ENCODE measurements at regions not wholly inside any gene's neighbourhood (a gene's known extent, or its start where the extent isn't known, plus 50 kb on each side); places are given as distances from the start of the nearest gene placed in this dataset.

DNA sequence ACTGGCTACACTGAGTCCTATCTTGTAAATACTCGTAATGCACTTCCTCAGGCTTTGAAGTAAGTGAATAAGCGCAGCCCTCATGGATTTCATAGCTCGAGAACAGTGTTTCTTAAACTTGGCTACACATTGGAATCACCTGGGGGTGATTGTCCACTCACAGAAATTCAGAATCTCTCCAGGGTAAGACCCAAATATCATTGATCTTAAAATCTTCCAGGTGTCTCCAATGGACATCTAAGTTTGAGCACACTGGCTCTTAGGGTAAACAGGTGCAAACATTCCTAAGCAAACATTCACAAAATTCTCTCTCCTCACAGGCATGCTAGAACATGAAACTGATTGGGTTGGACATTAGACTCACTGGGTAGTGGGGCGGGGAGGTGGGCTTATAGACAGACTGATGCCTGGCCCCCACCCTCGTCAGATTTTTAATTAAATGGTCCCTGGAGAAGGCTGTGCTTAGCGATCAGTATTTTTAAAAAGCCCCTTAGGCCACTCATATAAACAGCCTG is 279.7 kb upstream of the TBL1XR1 start:
- Histone ChIP-seq H3K9me3 (no peaks in the 10 kb centered on the region), H3K4me1 (peaks cover 10% of the 10 kb centered on the region), H3K27ac (no peak overlapping the region)

DNA sequence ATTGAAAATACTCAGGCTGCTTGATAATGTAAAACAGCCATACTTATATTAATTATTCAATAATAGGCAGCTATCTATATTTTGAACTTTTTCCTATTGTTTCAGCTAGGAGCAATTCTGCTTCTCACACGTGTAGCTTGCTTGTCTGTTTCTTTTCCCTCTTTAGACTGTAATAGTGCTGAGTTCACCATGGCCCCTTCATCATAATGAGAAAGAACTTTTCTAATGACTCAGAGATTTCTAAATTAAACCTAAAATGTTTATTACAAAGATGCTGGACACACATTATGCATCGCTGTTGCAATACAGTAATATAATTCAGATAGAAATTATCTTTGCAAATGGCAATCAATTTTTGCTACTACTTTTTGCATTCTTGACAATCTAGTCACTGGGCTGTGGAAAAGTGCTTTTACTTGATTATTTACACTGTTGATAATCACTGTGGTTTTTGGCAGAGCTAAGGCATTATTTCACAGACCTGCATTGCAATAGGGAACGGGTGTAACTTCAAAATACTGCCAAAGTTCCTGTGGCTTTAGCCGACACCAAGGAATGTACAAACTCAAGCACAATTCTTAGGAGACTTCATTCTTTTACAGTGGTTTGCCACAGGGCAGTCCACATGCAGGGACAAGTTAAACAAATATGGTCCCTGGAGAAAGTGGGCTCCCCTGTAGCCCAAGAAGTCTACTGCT is 281.0 kb upstream of the TBL1XR1 start:
- DNase-seq (no peak), ATAC-seq (peak; percentile 79 to 86 (median 81))
- Histone ChIP-seq H3K4me3 (no peak overlapping the region), H3K27me3 (ENCODE audit: insufficient read depth in 3 of 3, low read length in 2 of 3) (no peaks in the 10 kb centered on the region), H3K27ac (no peak overlapping the region), H3K36me3 (ENCODE audit: insufficient read depth in 1 of 2, low read depth in 1 of 2) (no peaks in the 10 kb centered on the region), H3K9me3 (no peaks in the 10 kb centered on the region), H3K4me1 (peaks cover 6% of the 10 kb centered on the region)
- intact Hi-C loops (cut with DNase I), result no loop called here
- TF ChIP-seq, protein P1, sequence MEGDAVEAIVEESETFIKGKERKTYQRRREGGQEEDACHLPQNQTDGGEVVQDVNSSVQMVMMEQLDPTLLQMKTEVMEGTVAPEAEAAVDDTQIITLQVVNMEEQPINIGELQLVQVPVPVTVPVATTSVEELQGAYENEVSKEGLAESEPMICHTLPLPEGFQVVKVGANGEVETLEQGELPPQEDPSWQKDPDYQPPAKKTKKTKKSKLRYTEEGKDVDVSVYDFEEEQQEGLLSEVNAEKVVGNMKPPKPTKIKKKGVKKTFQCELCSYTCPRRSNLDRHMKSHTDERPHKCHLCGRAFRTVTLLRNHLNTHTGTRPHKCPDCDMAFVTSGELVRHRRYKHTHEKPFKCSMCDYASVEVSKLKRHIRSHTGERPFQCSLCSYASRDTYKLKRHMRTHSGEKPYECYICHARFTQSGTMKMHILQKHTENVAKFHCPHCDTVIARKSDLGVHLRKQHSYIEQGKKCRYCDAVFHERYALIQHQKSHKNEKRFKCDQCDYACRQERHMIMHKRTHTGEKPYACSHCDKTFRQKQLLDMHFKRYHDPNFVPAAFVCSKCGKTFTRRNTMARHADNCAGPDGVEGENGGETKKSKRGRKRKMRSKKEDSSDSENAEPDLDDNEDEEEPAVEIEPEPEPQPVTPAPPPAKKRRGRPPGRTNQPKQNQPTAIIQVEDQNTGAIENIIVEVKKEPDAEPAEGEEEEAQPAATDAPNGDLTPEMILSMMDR (IDR thresholded peaks at IDR 0.05), result no peak
- 25 to 40% (median 26%) methylated on average over 4 of the region's 4 CpGs for WGBS, 3 donors

More for the DNA sequence above, 279.7 kb upstream of the TBL1XR1 start:
- Histone ChIP-seq H3K27me3 (ENCODE audit: insufficient read depth in 3 of 3, low read length in 2 of 3) (no peaks in the 10 kb centered on the region), H3K4me3 (no peak overlapping the region), H3K36me3 (ENCODE audit: insufficient read depth in 1 of 2, low read depth in 1 of 2) (no peaks in the 10 kb centered on the region)
- DNase-seq (no peak), ATAC-seq (no peak)
- WGBS, 3 donors, result 93 to 97% (median 96%) methylated on average over 6 of the region's 6 CpGs
- TF ChIP-seq, protein P1 (IDR thresholded peaks at IDR 0.05), result no peak
- intact Hi-C loops (cut with DNase I), result no loop called here

DNA sequence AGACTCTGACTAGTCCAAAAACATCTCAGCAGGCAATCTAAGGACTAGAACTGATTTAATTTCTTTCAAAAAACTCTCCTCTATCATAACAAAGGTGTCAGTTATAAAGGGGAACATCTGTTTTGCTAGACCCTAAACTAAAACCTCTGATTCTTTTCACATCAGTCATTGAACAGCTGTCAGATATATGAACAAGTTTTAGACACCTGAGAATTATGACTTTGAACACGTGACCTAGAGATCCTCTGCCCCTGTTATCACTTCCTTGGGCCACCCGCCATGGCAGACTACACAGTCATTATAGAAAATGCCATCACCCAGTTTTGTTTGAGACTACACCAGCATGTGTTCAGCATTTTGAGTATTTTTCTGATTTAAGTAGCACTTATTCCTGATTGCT is 282.3 kb upstream of the TBL1XR1 start:
- ATAC-seq, result no peak
- TF ChIP-seq, protein P1 (IDR thresholded peaks at IDR 0.05), result no peak

DNA sequence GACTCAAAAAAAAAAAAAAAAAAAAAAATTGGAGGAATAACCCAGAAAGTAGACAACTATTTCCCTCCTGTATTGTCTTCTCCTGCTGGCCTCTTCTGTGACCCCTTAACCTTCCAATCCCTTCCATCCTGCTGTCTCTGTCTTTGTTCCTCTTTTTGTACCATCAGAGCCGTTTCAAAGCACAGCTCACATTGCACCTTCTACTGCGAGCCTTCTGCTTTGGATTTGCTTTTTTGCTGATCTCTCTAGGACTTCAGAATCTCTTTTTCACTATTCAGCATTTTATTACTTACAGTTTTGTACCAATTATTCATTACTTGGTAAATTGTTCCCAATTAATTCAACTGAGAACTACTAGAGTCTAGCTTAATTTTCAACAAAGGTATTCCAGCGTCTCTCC is 284.0 kb upstream of the TBL1XR1 start:
- Histone ChIP-seq H3K36me3 (ENCODE audit: insufficient read depth in 1 of 2, low read depth in 1 of 2) (no peaks in the 10 kb centered on the region), H3K27ac (no peak overlapping the region), H3K4me1 (peaks cover 6% of the 10 kb centered on the region), H3K9me3 (no peaks in the 10 kb centered on the region), H3K4me3 (no peak overlapping the region), H3K27me3 (ENCODE audit: insufficient read depth in 3 of 3, low read length in 2 of 3) (no peaks in the 10 kb centered on the region)
- TF ChIP-seq, protein P1 (IDR thresholded peaks at IDR 0.05), result no peak
- WGBS, 3 donors, result 91 to 96% (median 93%) methylated on average over 3 of the region's 3 CpGs
- ATAC-seq, result no peak
- intact Hi-C loops (cut with DNase I), result no loop called here
- no peak for DNase-seq

More for the DNA sequence above, 282.3 kb upstream of the TBL1XR1 start:
- H3K36me3 ChIP-seq (ENCODE audit: insufficient read depth in 1 of 2, low read depth in 1 of 2), result no peaks in the 10 kb centered on the region
- peaks cover 6% of the 10 kb centered on the region for H3K4me1 ChIP-seq
- H3K9me3 ChIP-seq, result no peaks in the 10 kb centered on the region
- DNase-seq, result no peak
- intact Hi-C loops (cut with DNase I), result no loop called here
- H3K27me3 ChIP-seq (ENCODE audit: insufficient read depth in 3 of 3, low read length in 2 of 3), result no peaks in the 10 kb centered on the region
- H3K4me3 ChIP-seq, result no peak overlapping the region
- WGBS, 3 donors, result 58 to 92% (median 84%) methylated on average over 2 of the region's 2 CpGs
- no peak overlapping the region for H3K27ac ChIP-seq
